ENCODE measurements at regions not wholly inside any gene's neighbourhood (a gene's known extent, or its start where the extent isn't known, plus 50 kb on each side); places are given as distances from the start of the nearest gene placed in this dataset.

DNA sequence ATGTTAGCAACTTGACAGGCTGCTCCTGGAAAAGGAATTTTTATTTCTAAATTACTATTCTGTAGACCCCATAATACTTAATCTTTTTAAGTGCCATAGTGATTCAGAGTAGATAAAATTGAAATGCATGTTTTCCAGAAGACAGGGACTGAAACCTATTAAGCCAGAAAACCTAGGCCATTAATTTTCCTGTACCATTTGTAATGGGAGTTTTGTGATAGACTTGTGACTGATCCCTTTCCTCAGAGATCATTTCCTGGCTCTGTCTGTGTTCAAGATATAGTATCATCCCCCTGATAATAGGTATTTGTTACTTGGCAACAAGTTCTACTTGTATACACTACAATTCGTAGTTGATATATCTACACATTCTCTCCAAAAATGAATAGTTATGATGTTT, 1609.8 kb downstream of the AMY1C start:
- Mint-ChIP-seq H3K27me3 (no peaks in the 10 kb centered on the region), H3K4me3 (no peak overlapping the region), H3K27ac (no peak overlapping the region), H3K9me3 (ENCODE audit: insufficient read depth) (no peaks in the 10 kb centered on the region), H3K4me1 (no peaks in the 10 kb centered on the region)
- H3K4me1 ChIP-seq (ENCODE audit: control insufficient read depth in 2 of 2, insufficient read depth in 2 of 2, low read length in 2 of 2): no peaks in the 10 kb centered on the region
- ATAC-seq (ENCODE audit: low read depth) (no peak), DNase-seq (no peak)
- no peak overlapping the region for H2AFZ ChIP-seq (ENCODE audit: insufficient read depth, low read depth, low read length, poor library complexity, severe bottlenecking)
- no peak overlapping the region for H3K27ac ChIP-seq (ENCODE audit: low read length in 2 of 2)
- ChIA-PET POLR2A (no interaction called here), CTCF (no interaction called here)
- WGBS (ENCODE audit: insufficient coverage): no CpG with 5 or more reads among the region's 1 CpG
- no peak overlapping the region for H3K4me2 ChIP-seq (replicated peaks; ENCODE audit: low read depth, low read length, poor library complexity, severe bottlenecking)
- H3K79me2 ChIP-seq (ENCODE audit: control insufficient read depth, insufficient read depth, low read length): no peaks in the 10 kb centered on the region
- no peaks in the 10 kb centered on the region for H3K27me3 ChIP-seq (replicated peaks in 1 of 4; ENCODE audit: control extremely low read depth in 1 of 4, control insufficient read depth in 3 of 4, insufficient read depth in 4 of 4, low read length in 3 of 4)
- intact Hi-C loops (cut with micrococcal nuclease): no loop called here
- H3K36me3 ChIP-seq (replicated peaks in 1 of 2; ENCODE audit: control extremely low read depth in 1 of 2, control insufficient read depth in 1 of 2, extremely low read depth in 1 of 2, insufficient read depth in 2 of 2, low read length in 1 of 2): no peaks in the 10 kb centered on the region
- TF ChIP-seq EZH2 (IDR thresholded peaks at IDR 0.05; ENCODE audit: borderline replicate concordance, insufficient read depth, low read depth, low read length, poor library complexity, severe bottlenecking): no peak
- TF ChIP-seq, protein P1, sequence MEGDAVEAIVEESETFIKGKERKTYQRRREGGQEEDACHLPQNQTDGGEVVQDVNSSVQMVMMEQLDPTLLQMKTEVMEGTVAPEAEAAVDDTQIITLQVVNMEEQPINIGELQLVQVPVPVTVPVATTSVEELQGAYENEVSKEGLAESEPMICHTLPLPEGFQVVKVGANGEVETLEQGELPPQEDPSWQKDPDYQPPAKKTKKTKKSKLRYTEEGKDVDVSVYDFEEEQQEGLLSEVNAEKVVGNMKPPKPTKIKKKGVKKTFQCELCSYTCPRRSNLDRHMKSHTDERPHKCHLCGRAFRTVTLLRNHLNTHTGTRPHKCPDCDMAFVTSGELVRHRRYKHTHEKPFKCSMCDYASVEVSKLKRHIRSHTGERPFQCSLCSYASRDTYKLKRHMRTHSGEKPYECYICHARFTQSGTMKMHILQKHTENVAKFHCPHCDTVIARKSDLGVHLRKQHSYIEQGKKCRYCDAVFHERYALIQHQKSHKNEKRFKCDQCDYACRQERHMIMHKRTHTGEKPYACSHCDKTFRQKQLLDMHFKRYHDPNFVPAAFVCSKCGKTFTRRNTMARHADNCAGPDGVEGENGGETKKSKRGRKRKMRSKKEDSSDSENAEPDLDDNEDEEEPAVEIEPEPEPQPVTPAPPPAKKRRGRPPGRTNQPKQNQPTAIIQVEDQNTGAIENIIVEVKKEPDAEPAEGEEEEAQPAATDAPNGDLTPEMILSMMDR (IDR thresholded peaks at IDR 0.05): no peak
- no peaks in the 10 kb centered on the region for H3K9me3 ChIP-seq (ENCODE audit: control extremely low read depth in 1 of 3, control insufficient read depth in 2 of 3, insufficient read depth in 1 of 3, low read length in 2 of 3)
- H3K9ac ChIP-seq (ENCODE audit: low read length): no peak overlapping the region
- no peaks in the 10 kb centered on the region for H4K20me1 ChIP-seq (ENCODE audit: control insufficient read depth, insufficient read depth, low read length, poor library complexity, severe bottlenecking)
- H3K4me3 ChIP-seq (ENCODE audit: control extremely low read depth in 1 of 5, extremely low read depth in 1 of 5, insufficient read depth in 1 of 5, low read depth in 2 of 5, low read length in 4 of 5): no peak overlapping the region

DNA sequence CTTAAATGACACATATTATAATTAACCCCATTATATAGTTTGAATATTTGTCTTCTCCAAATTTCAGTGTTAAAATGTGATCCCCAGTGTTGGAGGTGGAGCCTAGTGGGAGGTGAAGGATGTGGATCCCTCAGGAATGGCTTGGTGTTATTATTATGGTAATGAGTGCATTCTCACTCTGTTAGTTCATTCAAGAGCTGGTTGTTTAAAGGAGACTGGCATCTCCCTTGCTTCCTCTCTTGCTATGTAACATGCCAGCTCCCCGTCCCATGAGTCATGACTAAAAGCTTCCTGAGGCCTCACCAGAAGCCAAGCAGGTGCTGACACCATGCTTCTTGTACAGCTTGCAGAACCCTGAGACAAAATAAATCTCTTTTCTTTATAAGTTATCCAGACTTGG, 1612.7 kb downstream of the AMY1C start:
- H3K4me3 Mint-ChIP-seq: no peak overlapping the region
- no peaks in the 10 kb centered on the region for H3K9me3 ChIP-seq (ENCODE audit: control extremely low read depth in 1 of 3, control insufficient read depth in 2 of 3, insufficient read depth in 1 of 3, low read length in 2 of 3)
- TF ChIP-seq, protein P1 (IDR thresholded peaks at IDR 0.05): no peak
- no peak for TF ChIP-seq EZH2 (IDR thresholded peaks at IDR 0.05; ENCODE audit: borderline replicate concordance, insufficient read depth, low read depth, low read length, poor library complexity, severe bottlenecking)
- H2AFZ ChIP-seq (ENCODE audit: insufficient read depth, low read depth, low read length, poor library complexity, severe bottlenecking): no peak overlapping the region
- H3K27me3 ChIP-seq (replicated peaks in 1 of 4; ENCODE audit: control extremely low read depth in 1 of 4, control insufficient read depth in 3 of 4, insufficient read depth in 4 of 4, low read length in 3 of 4): no peaks in the 10 kb centered on the region
- H3K4me2 ChIP-seq (replicated peaks; ENCODE audit: low read depth, low read length, poor library complexity, severe bottlenecking): no peak overlapping the region
- no peak overlapping the region for H3K27ac Mint-ChIP-seq
- WGBS (ENCODE audit: insufficient coverage): no CpG with 5 or more reads among the region's 1 CpG
- no peaks in the 10 kb centered on the region for H3K27me3 Mint-ChIP-seq
- no peak for ATAC-seq (ENCODE audit: low read depth)
- ChIA-PET CTCF (no interaction called here), POLR2A (no interaction called here)
- no peak for DNase-seq
- no peak overlapping the region for H3K27ac ChIP-seq (ENCODE audit: low read length in 2 of 2)
- H4K20me1 ChIP-seq (ENCODE audit: control insufficient read depth, insufficient read depth, low read length, poor library complexity, severe bottlenecking): no peaks in the 10 kb centered on the region
- H3K36me3 ChIP-seq (replicated peaks in 1 of 2; ENCODE audit: control extremely low read depth in 1 of 2, control insufficient read depth in 1 of 2, extremely low read depth in 1 of 2, insufficient read depth in 2 of 2, low read length in 1 of 2): no peaks in the 10 kb centered on the region
- no peaks in the 10 kb centered on the region for H3K79me2 ChIP-seq (ENCODE audit: control insufficient read depth, insufficient read depth, low read length)
- intact Hi-C loops (cut with micrococcal nuclease): no loop called here
- no peaks in the 10 kb centered on the region for H3K4me1 Mint-ChIP-seq
- no peaks in the 10 kb centered on the region for H3K9me3 Mint-ChIP-seq (ENCODE audit: insufficient read depth)
- H3K4me1 ChIP-seq (ENCODE audit: control insufficient read depth in 2 of 2, insufficient read depth in 2 of 2, low read length in 2 of 2): no peaks in the 10 kb centered on the region
- no peak overlapping the region for H3K9ac ChIP-seq (ENCODE audit: low read length)
- H3K4me3 ChIP-seq (ENCODE audit: control extremely low read depth in 1 of 5, extremely low read depth in 1 of 5, insufficient read depth in 1 of 5, low read depth in 2 of 5, low read length in 4 of 5): no peak overlapping the region
